ENCODE measurements at regions not wholly inside any gene's neighbourhood (a gene's known extent, or its start where the extent isn't known, plus 50 kb on each side); places are given as distances from the start of the nearest gene placed in this dataset.
"Not testable (repeated sequence)": the region's sequence is repeated elsewhere in the genome, so short reads cannot be mapped to it uniquely, and the experiment has no call there.

DNA sequence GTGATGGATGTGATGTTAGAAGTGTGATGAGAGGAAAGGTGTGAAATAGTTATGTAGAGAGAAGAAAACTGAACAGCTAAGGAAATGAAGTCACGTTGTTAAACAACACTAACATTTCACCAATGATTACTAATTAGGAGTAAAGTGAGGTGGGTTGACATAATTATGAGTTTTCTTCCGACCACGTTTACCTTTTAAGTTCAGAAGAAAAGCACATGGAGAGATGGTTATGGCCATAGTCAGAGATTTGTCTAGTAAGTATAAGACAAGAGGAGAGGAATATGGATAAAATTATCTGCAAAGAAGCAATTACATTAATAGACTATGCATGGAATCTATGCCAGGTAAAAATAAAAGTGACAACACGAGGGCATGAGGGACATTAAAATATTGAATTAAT, 551.3 kb upstream of the TECRL start:
- DNase-seq, result no peak

GRCh38 chr4:64940698-64941097, 531.4 kb upstream of the TECRL start:
- no peak for DNase-seq

DNA sequence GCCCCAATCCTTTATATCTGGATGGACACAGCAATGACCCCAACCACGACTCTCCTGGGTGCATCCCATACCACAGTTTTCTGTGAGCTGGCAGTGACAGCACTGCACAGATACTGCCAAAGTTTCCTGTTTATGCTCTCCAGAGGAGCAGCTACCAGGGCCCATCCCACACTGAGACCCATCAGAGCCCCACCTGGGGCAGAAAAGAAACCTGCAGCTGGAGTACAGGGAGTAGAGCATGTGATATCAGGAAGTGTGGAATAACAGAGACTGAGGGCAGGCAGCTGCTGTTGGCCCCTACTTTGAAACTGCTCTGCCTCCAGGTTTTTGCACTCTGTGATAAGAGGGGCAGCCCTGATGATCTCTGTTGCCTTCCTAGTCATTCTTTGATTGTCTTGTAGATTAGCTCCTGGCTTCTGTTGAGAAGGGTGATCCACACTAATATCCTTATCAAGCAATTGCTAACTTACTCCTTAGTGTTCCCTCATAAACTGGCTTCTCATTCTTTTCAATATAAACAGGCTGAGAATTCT, 526.3 kb upstream of the TECRL start:
- DNase-seq, result no peak

GRCh38 chr4:64911846-64912245, 502.6 kb upstream of the TECRL start:
- peak; percentile 66 for DNase-seq

GRCh38 chr4:64903986-64904385, 494.7 kb upstream of the TECRL start:
- DNase-seq, result peak; percentile 9

DNA sequence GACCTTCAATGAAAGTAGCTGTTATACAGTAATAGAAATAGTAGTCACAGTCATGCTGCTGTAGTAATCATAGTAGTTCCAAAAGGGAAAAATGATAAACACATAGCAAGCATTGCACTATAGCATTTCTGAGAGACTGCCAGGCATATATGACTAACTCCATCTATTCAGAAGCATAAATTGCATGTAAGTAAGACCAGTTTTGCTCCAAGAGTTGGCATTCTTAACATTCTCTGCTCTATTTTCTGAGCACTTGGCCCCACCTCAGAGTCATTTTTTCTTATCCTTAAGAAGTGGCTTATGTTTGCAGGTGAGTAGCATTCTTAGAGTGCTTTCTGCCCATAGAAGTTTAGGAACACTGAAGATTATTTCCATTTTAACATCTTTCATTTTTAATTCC, 490.3 kb upstream of the TECRL start:
- no peak for DNase-seq

- DNase-seq, result not testable (repeated sequence)
These were observed 489.8 kb upstream of the TECRL start for GRCh38 chr4:64899030-64899429.

- DNase-seq, result peak; percentile 54
These were observed 488.4 kb upstream of the TECRL start for GRCh38 chr4:64897683-64898082.

- DNase-seq, result no peak
These were observed 485.8 kb upstream of the TECRL start for GRCh38 chr4:64895031-64895430.

GRCh38 chr4:64893205-64893604, 484.0 kb upstream of the TECRL start:
- peak; percentile 82 for DNase-seq

DNA sequence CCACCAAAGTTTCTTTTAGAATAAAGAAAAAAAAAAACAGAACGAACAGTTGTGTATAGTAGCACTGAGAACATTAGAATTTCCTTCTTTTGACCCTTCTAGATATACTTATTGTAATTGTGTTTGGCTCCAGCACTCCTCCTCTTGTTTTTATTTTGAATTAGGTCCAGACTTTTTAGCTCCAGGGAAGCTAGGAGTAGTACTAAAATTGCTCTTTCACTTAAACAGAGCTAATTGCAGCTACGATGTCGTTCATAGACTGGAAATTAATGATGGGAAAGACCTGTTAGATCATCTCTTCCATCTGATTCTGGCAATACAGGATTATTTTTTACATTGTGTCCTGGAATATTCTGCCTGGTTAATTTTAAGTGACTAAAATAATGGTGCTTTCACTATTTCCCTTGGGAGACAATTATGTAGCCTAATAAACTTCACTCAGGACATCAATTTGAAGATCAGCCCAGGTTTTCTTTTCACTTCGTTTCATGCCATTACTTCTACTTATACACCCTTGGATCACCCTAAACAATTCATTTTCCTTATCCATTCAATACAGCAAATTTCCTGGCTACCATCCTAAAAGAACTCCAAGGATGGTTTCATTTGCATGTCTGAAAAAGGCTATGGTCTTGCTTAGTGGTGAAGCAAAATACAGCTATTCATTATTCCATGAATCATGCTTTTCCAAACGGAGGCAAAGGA, 480.8 kb upstream of the TECRL start:
- DNase-seq, result peak; percentile 71

- no peak for DNase-seq
These were observed 474.0 kb upstream of the TECRL start for GRCh38 chr4:64883087-64883807.

- no peak for DNase-seq
These were observed 473.2 kb upstream of the TECRL start for GRCh38 chr4:64882311-64883086.

DNA sequence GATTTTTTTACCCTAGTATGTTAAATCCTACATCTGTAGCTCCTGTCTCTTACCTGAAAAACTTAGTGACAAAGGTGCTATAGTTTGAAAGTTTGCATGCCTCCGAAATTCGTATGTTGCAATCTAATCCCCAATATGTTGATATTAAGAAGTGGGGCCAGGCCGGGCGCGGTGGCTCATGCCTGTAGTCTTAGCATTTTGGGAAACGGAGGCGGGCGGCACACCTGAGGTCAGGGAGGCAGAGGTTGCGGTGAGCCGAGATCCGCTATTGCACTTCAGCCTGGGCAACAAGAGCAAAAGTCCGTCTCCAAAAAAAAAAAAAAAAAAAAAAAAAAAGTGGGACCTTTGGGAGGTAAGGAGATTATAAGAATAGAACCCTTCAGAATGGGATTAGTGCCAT, 471.3 kb upstream of the TECRL start:
- DNase-seq, result no peak

DNA sequence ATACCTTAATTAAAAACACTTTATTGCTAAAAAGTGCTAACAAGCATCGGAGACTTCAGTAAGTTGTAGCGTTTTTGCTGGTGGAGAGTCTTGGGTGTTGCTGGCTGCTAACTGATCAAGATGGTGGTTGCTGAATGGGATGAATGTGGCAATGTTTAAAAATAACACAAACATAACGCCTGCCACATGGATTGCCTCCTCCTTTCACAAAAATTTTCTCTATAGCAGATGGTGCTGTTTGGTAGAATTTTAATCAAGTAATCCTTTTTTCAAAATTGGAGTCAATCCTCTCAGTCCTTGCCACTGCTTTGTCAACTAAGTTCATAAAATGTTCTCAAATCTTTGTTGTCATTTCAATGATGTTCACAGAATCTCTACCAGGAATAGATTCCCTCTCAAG, 466.8 kb upstream of the TECRL start:
- DNase-seq, result no peak

GRCh38 chr4:64870558-64870957, 461.3 kb upstream of the TECRL start:
- DNase-seq, result no peak

DNA sequence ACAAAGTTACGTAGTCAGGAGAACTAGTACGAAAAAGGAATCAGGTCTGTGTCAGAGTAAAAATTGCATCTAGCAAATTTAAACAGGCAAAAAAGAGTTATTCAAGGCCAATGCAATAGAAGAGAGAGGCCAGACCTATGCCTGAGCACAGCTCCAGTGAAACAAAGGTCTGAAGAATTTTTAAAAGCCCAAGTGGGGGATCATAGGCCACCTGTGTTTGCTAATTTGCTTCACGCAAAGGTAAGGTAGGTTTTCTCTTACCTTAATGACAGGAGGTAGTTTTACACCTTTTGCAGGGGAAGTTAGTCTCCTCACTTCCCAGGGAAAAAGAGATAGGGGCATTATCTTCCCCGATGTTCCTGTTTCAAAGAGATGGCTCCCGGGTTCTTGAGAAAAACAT, 448.6 kb upstream of the TECRL start:
- peak; percentile 29 for DNase-seq

DNA sequence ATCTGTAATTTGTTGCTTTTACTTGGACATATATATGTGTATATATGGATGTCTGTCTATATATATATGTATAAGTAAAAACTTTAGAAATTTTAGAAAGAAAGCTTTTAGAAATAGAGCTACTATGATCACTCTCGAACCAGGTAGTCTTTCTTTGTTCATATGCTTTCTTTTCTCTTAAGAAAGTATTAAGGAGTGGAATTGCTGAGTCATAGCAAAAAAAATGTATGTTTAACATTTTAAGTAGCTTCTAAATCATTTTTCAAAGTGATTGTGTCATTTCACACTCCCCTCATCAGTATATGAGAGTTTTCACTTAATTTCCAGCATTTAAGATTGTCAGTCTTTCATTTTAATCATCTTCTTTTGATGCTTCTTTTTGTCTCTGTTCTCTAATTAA, 447.9 kb upstream of the TECRL start:
- DNase-seq, result no peak

DNA sequence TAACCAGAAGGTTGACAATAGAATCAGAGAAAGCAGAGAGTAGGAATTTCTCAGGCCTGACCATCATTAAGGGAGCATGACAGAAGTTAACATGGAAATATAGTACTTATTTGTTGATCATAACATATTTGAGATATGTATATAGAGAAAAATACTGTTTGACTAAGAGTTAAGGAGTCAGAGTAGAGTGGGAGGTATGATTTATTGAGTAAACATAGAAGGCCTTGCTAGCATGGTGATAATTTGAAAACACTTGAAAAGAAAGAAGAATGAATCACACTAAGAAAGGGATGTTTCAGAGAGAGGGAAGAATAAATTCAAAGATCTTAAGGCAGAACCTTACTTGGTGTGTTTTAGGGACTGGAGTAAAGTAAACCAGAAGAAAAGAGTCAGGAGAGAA, 437.2 kb upstream of the TECRL start:
- DNase-seq, result no peak

DNA sequence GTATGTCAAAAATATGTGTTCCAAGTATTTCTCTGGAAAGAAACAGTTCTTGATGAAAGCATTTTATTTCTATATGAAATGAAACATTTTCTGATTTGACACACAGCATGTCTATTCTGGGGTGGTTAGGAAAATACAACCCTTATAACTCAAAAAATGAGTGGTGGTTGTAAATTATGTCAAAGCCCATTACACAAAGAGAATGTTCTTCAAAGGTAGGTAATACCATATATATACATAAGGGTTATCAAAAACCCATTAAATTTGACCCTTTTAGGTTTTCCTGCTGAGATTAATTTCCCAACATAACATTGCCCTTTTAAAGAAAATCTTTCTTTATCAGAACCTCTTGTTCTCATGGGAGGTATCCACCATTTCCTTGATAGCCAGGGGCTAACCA, 420.5 kb upstream of the TECRL start:
- DNase-seq, result no peak

DNA sequence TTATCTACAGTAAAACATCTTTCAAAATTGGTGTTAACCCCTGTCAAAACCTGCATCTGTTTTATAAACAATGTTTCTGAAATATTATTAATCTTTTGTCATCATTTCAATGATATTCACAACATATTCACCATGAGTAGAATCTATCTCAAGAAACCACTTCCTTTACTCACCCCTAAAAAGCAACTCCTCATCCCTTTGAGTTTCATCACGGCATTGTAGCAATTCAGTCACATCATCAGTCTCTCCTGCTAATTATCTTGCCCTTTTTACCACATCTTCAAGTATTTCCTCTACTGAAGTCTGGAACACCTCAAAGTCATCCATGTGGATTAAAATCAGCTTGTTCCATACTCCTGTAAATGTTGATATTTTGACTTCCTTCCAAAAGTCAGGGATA, 415.3 kb upstream of the TECRL start:
- DNase-seq, result no peak

DNA sequence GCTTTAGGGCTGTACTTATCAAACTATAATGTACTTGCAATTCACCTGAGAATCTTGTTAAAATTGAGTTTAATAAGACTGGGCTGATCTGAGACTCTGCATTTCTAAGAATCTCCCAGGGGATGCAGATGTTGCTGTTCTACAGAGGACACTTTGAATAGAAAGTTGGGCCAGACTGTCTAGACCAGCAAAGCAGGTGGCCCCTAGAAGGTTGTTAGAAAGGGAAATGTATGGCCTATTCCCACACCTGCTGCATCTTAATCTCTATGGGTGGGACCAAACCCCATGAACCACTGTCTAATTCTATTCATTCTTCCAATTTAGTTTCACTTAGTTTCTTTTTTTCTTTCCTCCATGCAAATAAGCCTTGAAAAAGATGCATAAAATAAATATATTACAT, 413.2 kb upstream of the TECRL start:
- peak; percentile 15 for DNase-seq

- no peak for DNase-seq
These were observed 412.1 kb upstream of the TECRL start for GRCh38 chr4:64821219-64821976.

Measured in NCI-H69 (cell line).